LNCAP (cell line): ENCODE measurements at regions not wholly inside any gene's neighbourhood (a gene's known extent, or its start where the extent isn't known, plus 50 kb on each side); places are given as distances from the start of the nearest gene placed in this dataset.

ENCODE experiments used
- CTCF ChIP-seq: fragments of 450-650 bp; IDR thresholded peaks from 2 replicates; pipeline ENCODE4 v1.5.1; 2017; ENCODE audit warnings: mild to moderate bottlenecking

- no peak for TF ChIP-seq CTCF
Observed at GRCh38 chr1:176391621-176392020, 71.4 kb upstream of the PAPPA2 start.

- no peak for TF ChIP-seq CTCF
Observed at GRCh38 chr1:176384841-176385240, 78.1 kb upstream of the PAPPA2 start.

DNA sequence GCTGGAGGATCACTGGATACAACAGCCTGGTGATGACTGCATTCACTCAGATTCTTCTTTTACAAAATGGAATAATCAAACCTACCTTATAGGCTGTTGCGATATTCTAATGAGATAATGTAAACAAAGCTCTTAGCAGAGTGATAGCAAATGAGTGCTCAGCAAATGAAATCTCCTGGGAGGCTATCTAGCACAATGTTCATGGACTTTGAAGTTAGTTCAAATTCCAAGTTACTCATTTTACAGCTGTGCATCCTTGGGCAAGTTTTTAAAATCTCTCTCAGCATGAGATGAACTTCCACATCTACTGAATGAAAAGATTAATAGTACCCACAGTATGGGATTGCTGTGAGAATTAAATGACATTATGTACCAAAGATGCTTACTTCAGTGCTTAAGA is 80.8 kb upstream of the PAPPA2 start:
- TF ChIP-seq CTCF, result no peak

DNA sequence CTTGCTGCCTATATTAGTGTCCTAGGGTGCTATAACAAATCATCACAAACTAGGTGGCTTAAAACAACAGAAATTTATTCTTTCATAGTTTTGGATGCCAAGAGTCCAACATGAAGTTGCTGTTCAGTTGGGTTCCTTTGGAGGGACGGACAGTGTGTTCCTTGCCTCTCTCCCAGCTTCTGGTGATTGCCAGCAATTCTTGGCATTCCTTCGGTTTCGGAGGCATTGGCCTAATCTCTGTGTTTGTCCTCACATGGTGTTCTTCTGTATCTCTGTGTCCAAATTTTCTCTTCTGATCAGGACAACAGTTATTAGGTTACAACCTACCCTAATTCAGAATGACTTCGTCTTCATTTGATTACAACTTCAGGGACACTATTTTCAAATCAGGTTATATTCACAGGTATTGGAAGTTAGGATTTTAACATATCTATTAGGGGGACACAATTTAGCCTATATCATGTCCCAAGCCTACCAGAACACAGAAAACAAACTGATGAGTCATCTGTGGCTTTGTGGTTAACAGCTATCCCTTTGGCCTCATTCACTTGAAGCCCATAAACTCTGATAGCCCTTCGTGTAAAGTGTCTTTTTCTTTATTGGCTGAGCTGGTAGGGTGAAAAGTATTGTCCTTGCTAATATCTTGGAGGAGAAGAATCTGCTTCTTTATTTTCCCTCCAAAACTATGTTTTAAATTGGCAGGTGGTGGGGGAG is 83.2 kb upstream of the PAPPA2 start:
- TF ChIP-seq CTCF, result no peak

DNA sequence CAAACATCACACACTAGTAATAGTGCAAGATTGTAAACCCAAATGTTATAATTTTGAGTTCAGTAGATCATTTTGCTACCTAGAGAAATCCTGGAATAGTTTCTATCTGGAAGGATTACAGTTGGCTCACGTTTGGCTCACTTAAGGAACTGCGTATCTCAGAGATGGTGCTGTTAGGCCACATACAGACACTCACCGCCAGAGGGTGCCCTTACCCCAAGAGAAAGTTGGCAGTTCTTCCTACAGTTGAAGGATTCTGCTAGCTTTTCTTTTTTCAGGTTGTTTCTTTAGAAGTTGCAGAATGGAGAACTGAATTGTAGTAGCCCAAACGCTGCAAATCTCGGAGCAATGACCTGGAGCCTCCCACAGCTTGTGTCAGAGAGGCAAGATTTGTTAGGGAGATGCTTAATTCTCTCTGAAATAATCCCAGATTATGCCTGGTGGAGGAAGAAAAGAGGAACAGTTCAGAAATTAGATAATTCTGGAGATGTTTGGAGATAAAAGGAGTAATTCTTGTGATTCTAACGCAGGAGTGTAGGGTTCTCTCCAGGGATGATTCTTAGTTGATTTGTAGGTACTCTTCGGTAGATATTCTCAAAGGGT is 87.9 kb upstream of the PAPPA2 start:
- TF ChIP-seq CTCF, result peak; percentile 96

DNA sequence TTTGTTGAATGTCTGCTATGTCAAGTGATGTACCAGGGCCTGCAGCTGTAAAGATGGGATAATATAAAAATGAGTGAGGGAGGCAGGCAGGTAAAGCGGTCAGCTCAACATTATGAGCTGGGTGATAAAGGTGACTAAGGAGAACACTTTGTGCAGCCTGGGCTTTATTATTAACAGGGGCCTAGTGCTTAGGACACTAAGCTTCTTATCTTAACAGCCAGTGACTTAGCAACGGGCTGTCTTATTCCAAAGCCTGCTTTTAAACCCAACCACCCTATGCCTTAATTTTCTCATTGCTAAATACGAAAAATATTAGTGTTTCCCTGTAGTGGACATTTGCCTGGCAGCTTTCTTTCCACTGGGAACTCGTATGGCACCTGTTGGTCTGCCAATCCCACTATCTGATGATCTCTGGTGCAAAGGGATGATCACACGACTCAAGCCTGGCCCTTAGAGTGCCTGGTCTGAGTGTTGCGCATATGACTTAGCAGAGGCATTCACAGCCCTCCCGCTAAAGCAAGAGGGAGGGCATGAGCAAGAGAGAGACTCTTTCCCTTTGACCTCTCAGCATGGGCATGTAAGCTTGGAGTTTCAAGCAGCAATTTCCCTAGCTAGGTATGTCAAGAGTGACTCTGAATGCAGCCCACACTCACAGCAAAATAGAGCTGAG is 98.6 kb upstream of the PAPPA2 start:
- no peak for TF ChIP-seq CTCF

- no peak for TF ChIP-seq CTCF
Observed at GRCh38 chr1:176341656-176342055, 121.3 kb upstream of the PAPPA2 start.
